EH (cell line): ENCODE measurements at regions not wholly inside any gene's neighbourhood (a gene's known extent, or its start where the extent isn't known, plus 50 kb on each side); places are given as distances from the start of the nearest gene placed in this dataset.

Experiments
- DNase-seq: peaks from one replicate; pipeline ENCODE4 v3.0.0-alpha.2; 2015; ENCODE audit warnings: low read depth

GRCh38 chr2:222058819-222059445 is 239.9 kb downstream of the PAX3 start:
- no peak for DNase-seq

GRCh38 chr2:222057347-222058073 is 241.3 kb downstream of the PAX3 start:
- peak; percentile 27 for DNase-seq

DNA sequence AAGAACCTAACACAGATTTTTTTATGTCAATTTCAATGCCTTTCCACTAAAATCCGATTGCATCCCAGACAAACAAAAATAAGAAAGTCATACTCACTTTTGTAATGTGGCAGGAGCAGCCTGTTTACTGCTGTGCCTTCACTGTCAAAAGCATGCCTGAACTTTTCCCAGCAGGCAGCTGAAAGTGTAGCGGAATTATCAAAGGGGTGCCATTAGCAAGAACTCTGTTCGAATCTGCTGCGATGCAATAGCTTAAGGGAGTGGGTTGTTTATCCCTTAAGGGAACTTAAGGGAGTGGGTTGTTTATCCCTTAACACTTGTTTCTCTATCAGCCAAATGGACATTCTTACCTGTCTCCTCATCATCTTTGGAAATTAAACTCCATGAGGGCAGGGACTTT is 243.5 kb downstream of the PAX3 start:
- DNase-seq: no peak

- peak; percentile 25 for DNase-seq
Measured at GRCh38 chr2:222054813-222055212, 244.0 kb downstream of the PAX3 start.

GRCh38 chr2:222052934-222053367 is 245.8 kb downstream of the PAX3 start:
- DNase-seq: no peak

GRCh38 chr2:222050981-222051380 is 247.8 kb downstream of the PAX3 start:
- DNase-seq: no peak

DNA sequence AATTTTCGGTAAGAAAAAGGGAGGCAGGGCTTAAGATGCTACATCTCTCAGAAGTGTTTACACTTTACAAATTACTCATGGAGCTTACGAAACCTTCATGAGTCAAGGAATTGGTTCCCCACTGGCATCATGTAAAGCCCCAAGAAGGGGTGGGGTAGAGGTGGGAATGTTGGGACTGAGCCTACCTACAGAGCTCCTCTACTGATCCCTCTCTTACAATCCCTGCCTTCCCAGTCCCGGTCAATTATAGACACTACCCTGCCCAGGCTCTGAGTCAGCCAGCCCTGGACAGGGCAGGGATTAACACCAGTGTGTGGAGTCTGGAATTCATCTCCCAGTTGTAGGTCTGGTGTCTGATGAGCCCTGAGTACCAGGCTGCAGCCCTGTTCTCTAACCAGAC is 248.9 kb downstream of the PAX3 start:
- DNase-seq: peak; percentile 11

GRCh38 chr2:222043897-222044296 is 254.9 kb downstream of the PAX3 start:
- no peak for DNase-seq

DNA sequence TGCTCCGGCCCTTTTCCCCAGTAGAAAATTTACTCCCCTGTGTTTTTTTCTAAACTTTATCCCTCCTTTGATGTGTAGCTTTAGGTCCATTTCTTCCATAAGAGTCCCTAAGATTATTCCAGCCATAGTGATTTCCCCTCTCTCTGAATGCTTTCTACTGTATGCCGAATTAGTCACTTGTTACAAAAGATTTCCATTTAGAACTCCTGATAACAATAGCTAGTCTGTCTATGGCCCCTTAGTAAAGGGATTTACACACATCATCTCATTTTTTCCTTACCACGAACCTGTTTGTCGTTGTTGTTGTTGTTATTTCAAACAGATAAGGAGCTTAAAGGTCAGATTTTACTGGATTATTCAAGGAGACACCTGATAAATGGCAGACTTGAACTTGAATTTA is 256.1 kb downstream of the PAX3 start:
- no peak for DNase-seq

GRCh38 chr2:222040333-222040732 is 258.5 kb downstream of the PAX3 start:
- DNase-seq: no peak

DNA sequence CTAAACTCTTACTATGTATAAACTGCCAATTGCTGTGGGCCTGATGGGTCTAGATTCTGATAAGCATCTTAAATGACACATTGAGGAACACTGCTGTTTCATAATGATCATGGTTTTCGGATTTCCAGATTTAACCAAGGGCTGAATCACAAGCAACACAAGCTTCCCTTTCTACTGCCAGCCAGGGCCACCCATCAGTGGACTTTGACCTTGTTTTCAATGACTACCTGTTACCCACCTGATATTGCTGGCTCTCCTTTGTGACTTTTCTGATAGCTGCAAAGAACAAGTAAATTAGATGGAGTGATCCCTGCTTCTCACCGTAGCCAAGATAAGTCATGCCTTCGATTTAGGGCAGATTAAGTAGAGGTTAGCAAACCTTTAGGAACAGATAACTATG is 259.0 kb downstream of the PAX3 start:
- no peak for DNase-seq

- peak; percentile 19 for DNase-seq
Measured at GRCh38 chr2:222038067-222038802, 260.6 kb downstream of the PAX3 start.

- no peak for DNase-seq
Measured at GRCh38 chr2:222037211-222037610, 261.6 kb downstream of the PAX3 start.

DNA sequence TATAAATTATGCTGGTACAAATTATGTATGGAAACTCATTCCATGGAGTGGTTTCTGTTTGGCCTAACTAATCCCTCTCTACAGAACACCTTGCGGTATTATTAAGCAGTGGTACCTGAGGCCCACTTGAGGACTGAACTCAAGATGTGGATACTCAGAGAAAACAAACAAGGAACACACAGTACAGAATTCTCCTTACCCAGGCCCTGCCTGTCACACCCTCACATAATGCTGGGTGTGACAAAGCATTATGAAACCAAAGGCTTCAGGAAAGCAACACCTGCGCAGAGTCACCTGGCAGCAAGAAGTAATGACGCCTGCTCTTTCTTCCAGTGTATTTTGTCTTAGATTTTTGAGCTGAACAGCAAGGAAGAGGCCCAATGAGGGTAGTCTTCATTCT is 264.7 kb downstream of the PAX3 start:
- DNase-seq: no peak

- no peak for DNase-seq
Measured at GRCh38 chr2:222033541-222033940, 265.3 kb downstream of the PAX3 start.

DNA sequence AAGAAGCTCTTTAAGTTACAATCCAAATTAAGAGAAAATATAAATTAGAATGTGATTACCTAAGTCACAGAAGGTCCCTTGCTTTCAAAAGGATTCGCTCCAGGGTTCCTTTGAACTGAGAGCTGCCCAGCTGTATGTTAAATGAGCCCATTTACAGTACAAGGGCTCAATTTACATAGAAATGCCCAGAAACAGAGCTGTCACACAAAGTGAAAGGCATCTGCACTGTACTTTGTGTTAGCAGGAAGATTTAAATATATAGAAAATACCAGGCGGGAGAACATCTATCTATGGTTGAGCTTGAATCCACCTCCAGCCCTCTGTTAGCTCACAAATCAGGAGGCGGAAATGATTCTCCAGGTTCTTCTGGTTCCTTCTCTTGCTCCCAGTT is 272.9 kb downstream of the PAX3 start:
- DNase-seq: no peak

GRCh38 chr2:222024932-222025880 is 273.6 kb downstream of the PAX3 start:
- peak; percentile 52 for DNase-seq

DNA sequence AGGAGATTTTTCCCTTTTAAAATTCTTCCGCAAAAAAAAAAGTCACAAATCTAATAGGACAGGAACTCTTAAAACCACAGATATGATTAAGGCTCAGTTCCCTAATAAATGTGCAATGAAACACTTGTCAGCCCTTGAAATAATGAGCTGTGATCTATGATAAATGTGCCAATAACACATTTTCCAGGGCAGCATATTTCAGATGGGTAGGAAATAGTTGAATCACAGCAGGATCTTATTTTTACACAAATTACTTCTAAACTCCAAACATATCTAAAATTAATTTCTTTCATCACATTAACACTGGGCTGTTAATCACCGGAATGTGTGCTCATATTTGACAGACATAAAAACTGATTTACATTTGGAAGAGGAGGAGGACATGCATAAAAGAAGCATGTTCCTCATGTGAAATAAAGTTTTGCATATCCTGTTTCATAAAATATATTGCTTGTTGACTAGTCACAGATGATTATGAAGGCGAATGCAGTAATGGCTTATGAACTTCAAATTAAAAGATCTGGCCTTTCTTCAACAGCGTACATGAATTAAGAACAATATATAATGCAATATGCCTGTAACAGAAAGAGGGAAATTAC is 281.4 kb downstream of the PAX3 start:
- no peak for DNase-seq

- no peak for DNase-seq
Measured at GRCh38 chr2:222013889-222014288, 284.9 kb downstream of the PAX3 start.

DNA sequence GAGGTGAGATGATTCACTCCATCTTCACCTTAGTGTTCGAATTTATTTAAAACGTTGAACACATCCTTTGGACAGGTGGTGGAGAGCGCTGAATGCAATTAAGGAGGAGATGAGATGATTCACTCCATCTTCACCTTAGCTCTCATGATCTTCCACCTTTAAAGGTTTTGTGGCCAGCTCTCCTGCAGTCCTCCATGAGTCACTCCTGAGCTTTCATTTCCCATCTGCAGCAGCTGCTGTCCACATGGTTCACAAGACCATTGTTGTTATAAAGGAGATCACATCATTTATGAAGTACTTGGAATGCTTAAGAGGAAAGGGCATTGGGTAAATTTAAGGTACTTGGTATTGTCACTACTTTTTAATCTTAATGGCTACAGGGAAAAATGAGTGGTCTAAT is 298.5 kb downstream of the PAX3 start:
- DNase-seq: peak; percentile 64

GRCh38 chr2:221999717-222000116 is 299.1 kb downstream of the PAX3 start:
- DNase-seq: peak; percentile 70

DNA sequence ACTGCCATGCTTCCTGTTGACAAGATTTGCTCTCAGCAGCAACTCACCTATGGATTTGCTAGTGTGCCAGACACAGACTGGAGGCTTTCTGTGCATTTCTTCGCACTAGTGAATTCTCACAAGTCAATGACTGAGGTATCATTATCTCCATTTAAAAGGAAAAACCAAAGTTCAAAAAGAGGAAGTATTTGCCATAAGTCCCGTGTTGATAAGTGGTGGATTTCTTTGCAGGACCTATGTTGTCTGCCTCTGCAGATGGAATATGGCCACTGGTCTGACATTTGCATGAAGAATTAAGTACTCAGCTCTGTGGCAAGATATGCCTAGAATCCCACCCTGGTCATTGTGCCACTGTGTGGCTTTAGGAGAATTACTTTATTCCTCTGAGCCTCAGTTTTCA is 299.6 kb downstream of the PAX3 start:
- DNase-seq: no peak
